GM13976 (cell line): ENCODE measurements at regions not wholly inside any gene's neighbourhood (a gene's known extent, or its start where the extent isn't known, plus 50 kb on each side); places are given as distances from the start of the nearest gene placed in this dataset.

Experiments used
- DNase-seq: peaks from one replicate; pipeline ENCODE4 v3.0.0; 2012; ENCODE audit warnings: low spot score
- in situ Hi-C: fragments of 300-500 bp; cut with MboI; formaldehyde crosslinking; loops from one replicate; pipeline ENCODE4 v1.12.0; 2022; ENCODE audit warnings: low sequenced_read_pairs, mixed read lengths, inconsistent platforms; ENCODE audit not compliant: unreplicated experiment
- TF ChIP-seq, protein P1 (sequence below): IDR thresholded peaks from 2 replicates; pipeline ENCODE4 v1.5.1; 2012; ENCODE audit warnings: borderline replicate concordance, mild to moderate bottlenecking; ENCODE audit not compliant: insufficient read depth; ENCODE audit errors: extremely low read depth, missing control alignments, control extremely low read depth

- in situ Hi-C loops: no loop called here
- no peak for DNase-seq
These were observed 238.2 kb downstream of the MREG start for GRCh38 chr2:215775106-215775505.

GRCh38 chr2:215773728-215774127 lies 239.6 kb downstream of the MREG start:
- in situ Hi-C loops: no loop called here
- no peak for DNase-seq
- TF ChIP-seq, protein P1, sequence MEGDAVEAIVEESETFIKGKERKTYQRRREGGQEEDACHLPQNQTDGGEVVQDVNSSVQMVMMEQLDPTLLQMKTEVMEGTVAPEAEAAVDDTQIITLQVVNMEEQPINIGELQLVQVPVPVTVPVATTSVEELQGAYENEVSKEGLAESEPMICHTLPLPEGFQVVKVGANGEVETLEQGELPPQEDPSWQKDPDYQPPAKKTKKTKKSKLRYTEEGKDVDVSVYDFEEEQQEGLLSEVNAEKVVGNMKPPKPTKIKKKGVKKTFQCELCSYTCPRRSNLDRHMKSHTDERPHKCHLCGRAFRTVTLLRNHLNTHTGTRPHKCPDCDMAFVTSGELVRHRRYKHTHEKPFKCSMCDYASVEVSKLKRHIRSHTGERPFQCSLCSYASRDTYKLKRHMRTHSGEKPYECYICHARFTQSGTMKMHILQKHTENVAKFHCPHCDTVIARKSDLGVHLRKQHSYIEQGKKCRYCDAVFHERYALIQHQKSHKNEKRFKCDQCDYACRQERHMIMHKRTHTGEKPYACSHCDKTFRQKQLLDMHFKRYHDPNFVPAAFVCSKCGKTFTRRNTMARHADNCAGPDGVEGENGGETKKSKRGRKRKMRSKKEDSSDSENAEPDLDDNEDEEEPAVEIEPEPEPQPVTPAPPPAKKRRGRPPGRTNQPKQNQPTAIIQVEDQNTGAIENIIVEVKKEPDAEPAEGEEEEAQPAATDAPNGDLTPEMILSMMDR: no peak

More at GRCh38 chr2:215775106-215775505, 238.2 kb downstream of the MREG start:
- TF ChIP-seq, protein P1: no peak

GRCh38 chr2:215772634-215773563 lies 240.5 kb downstream of the MREG start:
- in situ Hi-C loops: no loop called here
- no peak for DNase-seq
- TF ChIP-seq, protein P1: no peak

DNA sequence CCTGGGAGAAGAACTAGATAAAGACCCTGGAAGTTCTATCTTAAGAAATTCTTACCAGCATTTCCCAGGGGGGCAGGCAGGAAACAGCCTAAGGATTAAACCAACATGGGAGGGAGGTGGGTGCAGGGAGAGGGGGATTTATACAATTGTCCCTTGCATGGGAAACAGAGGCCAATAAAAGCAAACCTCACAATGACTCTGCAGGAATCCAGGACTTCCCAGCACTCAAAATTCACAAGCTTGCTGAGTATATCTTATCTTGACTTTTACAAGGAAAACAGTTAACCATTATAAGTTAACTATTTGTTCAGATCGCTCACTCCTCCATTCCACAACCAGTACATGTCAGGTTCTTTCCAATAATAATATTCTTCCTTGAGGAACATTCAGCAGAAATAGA lies 241.3 kb downstream of the MREG start:
- TF ChIP-seq, protein P1: no peak
- no peak for DNase-seq
- in situ Hi-C loops: no loop called here

GRCh38 chr2:215771241-215771640 lies 242.1 kb downstream of the MREG start:
- no peak for DNase-seq
- in situ Hi-C loops: no loop called here
- TF ChIP-seq, protein P1: no peak

GRCh38 chr2:215770668-215771067 lies 242.7 kb downstream of the MREG start:
- TF ChIP-seq, protein P1: no peak
- in situ Hi-C loops: no loop called here
- no peak for DNase-seq
